OCI-LY7 (cell line): ENCODE measurements at regions not wholly inside any gene's neighbourhood (a gene's known extent, or its start where the extent isn't known, plus 50 kb on each side); places are given as distances from the start of the nearest gene placed in this dataset.

ENCODE experiments used
- BruUV-seq: library from RNA; stranded (reverse); fragments of 400-500 nt; replicated peaks from 2 replicates; lab custom pipeline; 2021; lab: Mats Ljungman, UMichigan
- CTCF ChIA-PET: fragments of 300-600 bp; sonication (Branson Sonifier 250); formaldehyde crosslinking; loops from one replicate; lab custom pipeline; 2022; ENCODE audit warnings: antibody characterized with exemption; ENCODE audit not compliant: unreplicated experiment; lab: Charles Lee
- POLR2A ChIA-PET: fragments of 300-600 bp; sonication (Branson Sonifier 250); formaldehyde crosslinking; loops from one replicate; lab custom pipeline; 2022; ENCODE audit warnings: antibody characterized with exemption; lab: Charles Lee
- DNase-seq: peaks from one replicate; pipeline ENCODE4 v3.0.0-alpha.2; 2015; ENCODE audit warnings: low spot score
- H2AFZ ChIP-seq: fragments of 200-600 bp; sonication (generic), shearing (Covaris generic); 2 replicates; pipeline ENCODE4 v1.6.1; 2014; ENCODE audit warnings: mild to moderate bottlenecking, antibody characterized with exemption, low read length, moderate library complexity
- H3K27ac ChIP-seq: fragments of 200-600 bp; sonication (generic); 2 replicates; pipeline ENCODE4 v1.5.1; 2014; ENCODE audit warnings: mixed run types, low read depth, mild to moderate bottlenecking, moderate library complexity, low read length, inconsistent platforms; ENCODE audit not compliant: poor library complexity, severe bottlenecking
- H3K36me3 ChIP-seq: fragments of 200-600 bp; sonication (generic); 2 replicates; pipeline ENCODE4 v1.6.1; 2014; ENCODE audit warnings: mild to moderate bottlenecking, antibody characterized with exemption, low read length, moderate library complexity, mixed read lengths; ENCODE audit not compliant: insufficient read depth
- H3K4me1 ChIP-seq: fragments of 200-600 bp; sonication (generic); 2 replicates; pipeline ENCODE4 v1.5.1; 2014; ENCODE audit warnings: mild to moderate bottlenecking, low read length; ENCODE audit not compliant: insufficient read depth, poor library complexity, severe bottlenecking
- H3K4me2 ChIP-seq: fragments of 200-600 bp; sonication (generic); 2 replicates; pipeline ENCODE4 v1.6.1; 2014; ENCODE audit warnings: mild to moderate bottlenecking, low read length
- H3K4me3 ChIP-seq: fragments of 200-600 bp; sonication (generic); 2 replicates; pipeline ENCODE4 v1.5.1; 2014; ENCODE audit warnings: mild to moderate bottlenecking, low read depth, low read length; ENCODE audit not compliant: poor library complexity, severe bottlenecking
- H3K79me2 ChIP-seq: fragments of 200-600 bp; sonication (generic); 2 replicates; pipeline ENCODE4 v1.6.1; 2016; ENCODE audit warnings: low read depth, mild to moderate bottlenecking, low read length, moderate library complexity, mixed read lengths; ENCODE audit not compliant: insufficient read depth
- H3K9me2 ChIP-seq: fragments of 200-600 bp; sonication (generic); 2 replicates; pipeline ENCODE4 v1.6.1; 2016; ENCODE audit warnings: mild to moderate bottlenecking, low read length, mixed read lengths; ENCODE audit not compliant: insufficient read depth
- H3K9me3 ChIP-seq: fragments of 200-600 bp; sonication (generic); 2 replicates; pipeline ENCODE4 v1.6.1; 2014; ENCODE audit warnings: mild to moderate bottlenecking, mixed run types, low read length, mixed read lengths
- H4K20me1 ChIP-seq: fragments of 200-600 bp; sonication (generic); 2 replicates; pipeline ENCODE4 v1.6.1; 2014; ENCODE audit warnings: mild to moderate bottlenecking, antibody characterized with exemption, low read length, moderate library complexity, mixed read lengths; ENCODE audit not compliant: insufficient read depth
- CTCF ChIP-seq: fragments of 200-600 bp; sonication (generic); conservative IDR thresholded peaks from 2 replicates; pipeline ENCODE4 v1.5.1; 2014; ENCODE audit warnings: mild to moderate bottlenecking, antibody characterized with exemption, low read length, moderate library complexity, mixed read lengths
- EZH2phosphoT487 ChIP-seq: fragments of 200-600 bp; sonication (generic); IDR thresholded peaks from 2 replicates; pipeline ENCODE4 v1.6.1; 2018; ENCODE audit warnings: low read depth, borderline replicate concordance, mild to moderate bottlenecking, mixed run types, antibody characterized with exemption, low read length, moderate library complexity, mixed read lengths
- intact Hi-C: fragments of 100-400 bp; cut with micrococcal nuclease; formaldehyde crosslinking; loops from one replicate; pipeline ENCODE4 v1.10.0; 2022; ENCODE audit not compliant: unreplicated experiment

GRCh38 chr9:81369121-81369520, 320.2 kb downstream of the TLE1 start:
- no peak for DNase-seq
- H3K4me1 ChIP-seq, result no peaks in the 10 kb centered on the region
- no peaks in the 10 kb centered on the region for H3K36me3 ChIP-seq
- ChIA-PET CTCF (no interaction called here), POLR2A (no interaction called here)
- H3K4me2 ChIP-seq, result no peak overlapping the region
- no peaks in the 10 kb centered on the region for H3K9me2 ChIP-seq
- H2AFZ ChIP-seq, result no peak overlapping the region
- TF ChIP-seq CTCF (no peak), EZH2phosphoT487 (no peak)
- no peaks in the 10 kb centered on the region for H3K79me2 ChIP-seq
- H3K4me3 ChIP-seq, result no peak overlapping the region
- BruUV-seq, result no TSS peak
- intact Hi-C loops, result no loop called here
- no peaks in the 10 kb centered on the region for H4K20me1 ChIP-seq
- no peak overlapping the region for H3K27ac ChIP-seq
- no peaks in the 10 kb centered on the region for H3K9me3 ChIP-seq

- Histone ChIP-seq H3K4me3 (no peak overlapping the region), H3K79me2 (no peaks in the 10 kb centered on the region), H3K4me1 (no peaks in the 10 kb centered on the region), H3K9me3 (no peaks in the 10 kb centered on the region), H3K4me2 (no peak overlapping the region), H3K27ac (no peak overlapping the region), H2AFZ (no peak overlapping the region), H3K9me2 (no peaks in the 10 kb centered on the region), H3K36me3 (no peaks in the 10 kb centered on the region), H4K20me1 (no peaks in the 10 kb centered on the region)
- no TSS peak for BruUV-seq
- TF ChIP-seq CTCF, result no peak
- no peak for TF ChIP-seq EZH2phosphoT487
- POLR2A ChIA-PET, result no interaction called here
- CTCF ChIA-PET, result no interaction called here
- intact Hi-C loops, result no loop called here
- DNase-seq, result no peak
Measured at GRCh38 chr9:81363916-81364480, 325.3 kb downstream of the TLE1 start.

GRCh38 chr9:81361296-81361695, 328.1 kb downstream of the TLE1 start:
- no peak for TF ChIP-seq CTCF
- no peak for TF ChIP-seq EZH2phosphoT487
- Histone ChIP-seq H3K4me2 (no peak overlapping the region), H3K79me2 (no peaks in the 10 kb centered on the region), H3K27ac (no peak overlapping the region), H2AFZ (no peak overlapping the region), H4K20me1 (no peaks in the 10 kb centered on the region), H3K4me1 (no peaks in the 10 kb centered on the region), H3K9me3 (no peaks in the 10 kb centered on the region; the same call in 1 of the 2 replicates), H3K9me2 (no peaks in the 10 kb centered on the region), H3K36me3 (no peaks in the 10 kb centered on the region), H3K4me3 (no peak overlapping the region)
- no TSS peak for BruUV-seq
- CTCF ChIA-PET, result no interaction called here
- POLR2A ChIA-PET, result interaction anchor here (0.6 kb wide), 1 partner anchor 418 kb away, joined by 4 read pairs; no protein-coding TSS in a partner anchor
- intact Hi-C loops, result no loop called here
- no peak for DNase-seq
